HG03103 (cell line): ENCODE measurements at regions not wholly inside any gene's neighbourhood (a gene's known extent, or its start where the extent isn't known, plus 50 kb on each side); places are given as distances from the start of the nearest gene placed in this dataset.
"Not testable (repeated sequence)": the region's sequence is repeated elsewhere in the genome, so short reads cannot be mapped to it uniquely, and the experiment has no call there.

Experiments used
- ATAC-seq: cut with Tn5 transposase; IDR thresholded peaks from one replicate; pipeline ENCODE4 v1.9.1; 2021; ENCODE audit warnings: low read depth; ENCODE audit not compliant: unreplicated experiment

GRCh38 chr4:138595731-138596460 lies 353.7 kb upstream of the SLC7A11 start:
- ATAC-seq = no peak

GRCh38 chr4:138595171-138595570 lies 353.0 kb upstream of the SLC7A11 start:
- no peak for ATAC-seq

GRCh38 chr4:138592796-138593195 lies 350.6 kb upstream of the SLC7A11 start:
- ATAC-seq = no peak

GRCh38 chr4:138591808-138592207 lies 349.7 kb upstream of the SLC7A11 start:
- ATAC-seq = no peak

GRCh38 chr4:138588501-138588900 lies 346.4 kb upstream of the SLC7A11 start:
- ATAC-seq = no peak

- no peak for ATAC-seq
Measured at GRCh38 chr4:138579146-138579545, 337.0 kb upstream of the SLC7A11 start.

GRCh38 chr4:138577826-138578225 lies 335.7 kb upstream of the SLC7A11 start:
- ATAC-seq = not testable (repeated sequence)

- no peak for ATAC-seq
Measured at GRCh38 chr4:138577145-138577544, 335.0 kb upstream of the SLC7A11 start.

GRCh38 chr4:138576684-138577083 lies 334.5 kb upstream of the SLC7A11 start:
- ATAC-seq = no peak

GRCh38 chr4:138573246-138573645 lies 331.1 kb upstream of the SLC7A11 start:
- no peak for ATAC-seq

GRCh38 chr4:138572007-138572406 lies 329.9 kb upstream of the SLC7A11 start:
- no peak for ATAC-seq

- no peak for ATAC-seq
Measured at GRCh38 chr4:138567696-138568095, 325.5 kb upstream of the SLC7A11 start.

GRCh38 chr4:138565576-138565975 lies 323.4 kb upstream of the SLC7A11 start:
- no peak for ATAC-seq

- ATAC-seq = peak; percentile 59
Measured at GRCh38 chr4:138562544-138562991, 320.4 kb upstream of the SLC7A11 start.

- ATAC-seq = no peak
Measured at GRCh38 chr4:138561906-138562305, 319.8 kb upstream of the SLC7A11 start.

GRCh38 chr4:138561276-138561880 lies 319.2 kb upstream of the SLC7A11 start:
- ATAC-seq = no peak

- no peak for ATAC-seq
Measured at GRCh38 chr4:138560448-138560847, 318.3 kb upstream of the SLC7A11 start.

- ATAC-seq = no peak
Measured at GRCh38 chr4:138558886-138559285, 316.7 kb upstream of the SLC7A11 start.

GRCh38 chr4:138555584-138555983 lies 313.4 kb upstream of the SLC7A11 start:
- ATAC-seq = peak; percentile 67

GRCh38 chr4:138555108-138555507 lies 313.0 kb upstream of the SLC7A11 start:
- ATAC-seq = no peak

GRCh38 chr4:138553001-138553845 lies 311.1 kb upstream of the SLC7A11 start:
- no peak for ATAC-seq
